Esophagus muscularis mucosa (tissue), 4 donors: ENCODE measurements at regions not wholly inside any gene's neighbourhood (a gene's known extent, or its start where the extent isn't known, plus 50 kb on each side); places are given as distances from the start of the nearest gene placed in this dataset.

Experiments
- DNase-seq: peaks from one replicate; pipeline ENCODE4 v3.0.0-alpha.2; 2017; ENCODE audit errors: extremely low spot score
- H3K27ac ChIP-seq, 4 donors: fragments of 200-600 bp; sonication (generic); replicated peaks in 1 of 4; 1 replicate in 3 of 4; 2 replicates in 1 of 4; pipeline ENCODE4 v1.5.1; 2016 to 2019; ENCODE audit warnings: mild to moderate bottlenecking in 1 of 4
- H3K27me3 ChIP-seq, 4 donors: fragments of 200-600 bp; sonication (generic); one replicate each; pipeline versions ENCODE4 v1.5.1 to v1.6.0; 2016 to 2019
- H3K36me3 ChIP-seq, 4 donors: fragments of 200-600 bp; sonication (generic); one replicate each; pipeline ENCODE4 v1.5.1; 2016 to 2019
- H3K4me1 ChIP-seq, 4 donors: fragments of 200-600 bp; sonication (generic); one replicate each; pipeline ENCODE4 v1.5.1; 2016 to 2019
- H3K4me3 ChIP-seq, 4 donors: fragments of 200-600 bp; sonication (generic); 1 replicate in 2 of 4; 2 replicates in 2 of 4; pipeline ENCODE4 v1.5.1; 2016 to 2019; ENCODE audit warnings: mild to moderate bottlenecking in 4 of 4, moderate library complexity in 1 of 4
- H3K9me3 ChIP-seq, 4 donors: fragments of 200-600 bp; sonication (generic); 1 replicate in 3 of 4; 2 replicates in 1 of 4; pipeline ENCODE4 v1.5.1; 2016 to 2019
- EP300 ChIP-seq: sonication (generic); formaldehyde crosslinking; IDR thresholded peaks from one replicate; pipeline ENCODE4 v1.6.1; 2017; ENCODE audit warnings: antibody characterized with exemption
- POLR2A ChIP-seq: fragments of 450-650 bp; IDR thresholded peaks from one replicate; pipeline ENCODE4 v1.6.1; 2017; ENCODE audit warnings: antibody characterized with exemption, moderate library complexity, mild to moderate bottlenecking, low read depth
- POLR2AphosphoS5 ChIP-seq, 2 donors: sonication (generic); formaldehyde crosslinking; IDR thresholded peaks; one replicate each; pipeline ENCODE4 v1.6.1; 2017; ENCODE audit warnings: antibody characterized with exemption in 2 of 2
- WGBS: methylation state at CpG from one replicate; pipeline ENCODE4 v1.1.5; 2018; 5-methylcytosine and 5-hydroxymethylcytosine counted together
- intact Hi-C: fragments of 100-400 bp; cut with DNase I; formaldehyde crosslinking; loops from one replicate; pipeline ENCODE4 v1.15.1; 2023
- TF ChIP-seq, protein P1 (sequence below), 3 experiments: fragments of 200-600 bp in 2 of 3; fragments of 450-650 bp in 1 of 3; sonication (generic) in 2 of 3; IDR thresholded peaks; one replicate each; pipeline ENCODE4 v1.5.1; 2017 to 2019; ENCODE audit warnings: antibody characterized with exemption in 3 of 3, mild to moderate bottlenecking in 2 of 3, moderate library complexity in 1 of 3

DNA sequence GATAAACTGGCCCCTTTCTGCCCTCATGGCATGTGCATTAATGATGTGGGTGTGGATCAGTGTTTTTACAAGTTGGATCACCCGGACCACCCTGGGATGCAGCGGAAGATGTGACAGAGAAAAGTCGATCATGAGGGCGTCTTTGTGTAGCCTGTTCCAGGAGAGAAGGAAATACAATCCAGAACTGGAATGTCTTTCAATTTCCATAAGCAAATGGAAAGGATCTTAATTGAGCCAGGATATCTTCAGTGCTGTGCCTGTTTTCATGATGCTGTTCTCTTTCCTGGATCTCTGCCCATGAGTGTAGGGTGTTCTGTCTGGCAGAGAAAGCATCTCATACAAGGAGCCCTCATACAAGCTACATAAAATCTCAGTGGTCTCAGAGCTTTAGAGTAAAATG, 481.4 kb downstream of the XYLT1 start:
- intact Hi-C loops: no loop called here
- Histone ChIP-seq H3K36me3 (no peaks in the 10 kb centered on the region), H3K4me1 (no peaks in the 10 kb centered on the region), H3K9me3 (no peaks in the 10 kb centered on the region), H3K27ac (no peak overlapping the region), H3K4me3 (no peak overlapping the region), H3K27me3 (peaks cover 0 to 16% (median 0%) of the 10 kb centered on the region in 4 donors)
- no peak for DNase-seq
- no peak for TF ChIP-seq EP300
- no peak for TF ChIP-seq POLR2A
- TF ChIP-seq POLR2AphosphoS5 (IDR thresholded peaks at IDR 0.05): no peak
- TF ChIP-seq, protein P1, sequence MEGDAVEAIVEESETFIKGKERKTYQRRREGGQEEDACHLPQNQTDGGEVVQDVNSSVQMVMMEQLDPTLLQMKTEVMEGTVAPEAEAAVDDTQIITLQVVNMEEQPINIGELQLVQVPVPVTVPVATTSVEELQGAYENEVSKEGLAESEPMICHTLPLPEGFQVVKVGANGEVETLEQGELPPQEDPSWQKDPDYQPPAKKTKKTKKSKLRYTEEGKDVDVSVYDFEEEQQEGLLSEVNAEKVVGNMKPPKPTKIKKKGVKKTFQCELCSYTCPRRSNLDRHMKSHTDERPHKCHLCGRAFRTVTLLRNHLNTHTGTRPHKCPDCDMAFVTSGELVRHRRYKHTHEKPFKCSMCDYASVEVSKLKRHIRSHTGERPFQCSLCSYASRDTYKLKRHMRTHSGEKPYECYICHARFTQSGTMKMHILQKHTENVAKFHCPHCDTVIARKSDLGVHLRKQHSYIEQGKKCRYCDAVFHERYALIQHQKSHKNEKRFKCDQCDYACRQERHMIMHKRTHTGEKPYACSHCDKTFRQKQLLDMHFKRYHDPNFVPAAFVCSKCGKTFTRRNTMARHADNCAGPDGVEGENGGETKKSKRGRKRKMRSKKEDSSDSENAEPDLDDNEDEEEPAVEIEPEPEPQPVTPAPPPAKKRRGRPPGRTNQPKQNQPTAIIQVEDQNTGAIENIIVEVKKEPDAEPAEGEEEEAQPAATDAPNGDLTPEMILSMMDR (IDR thresholded peaks at IDR 0.05): no peak
- WGBS: 75% methylated on average over 4 of the region's 4 CpGs

DNA sequence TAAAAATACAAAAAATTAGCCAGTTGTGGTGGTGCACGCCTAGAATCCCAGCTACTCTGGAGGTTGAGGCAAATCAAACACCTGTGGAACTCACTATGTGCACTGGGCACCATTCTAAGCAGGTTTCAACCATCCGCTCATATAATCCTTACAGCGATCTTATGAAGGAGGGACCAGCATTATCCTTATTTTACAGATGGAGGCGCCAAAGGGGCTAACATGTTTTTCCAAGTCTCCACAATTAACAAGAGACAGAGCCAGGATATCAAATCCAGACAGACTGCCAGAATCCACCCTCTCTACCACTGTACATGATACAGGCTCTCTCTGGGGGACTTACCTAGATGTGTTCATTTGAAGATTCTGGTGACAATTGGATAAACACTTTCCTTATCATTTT, 479.0 kb downstream of the XYLT1 start:
- no peaks in the 10 kb centered on the region for H3K9me3 ChIP-seq
- intact Hi-C loops: no loop called here
- H3K4me3 ChIP-seq: no peak overlapping the region
- WGBS: 89% methylated on average over 4 of the region's 4 CpGs
- H3K36me3 ChIP-seq: no peaks in the 10 kb centered on the region
- no peak for DNase-seq
- H3K27me3 ChIP-seq: peaks cover 0 to 10% (median 0%) of the 10 kb centered on the region in 4 donors
- H3K4me1 ChIP-seq: no peaks in the 10 kb centered on the region
- no peak overlapping the region for H3K27ac ChIP-seq
- TF ChIP-seq POLR2AphosphoS5 (IDR thresholded peaks at IDR 0.05) (no peak), POLR2A (no peak), EP300 (no peak)
- TF ChIP-seq, protein P1 (IDR thresholded peaks at IDR 0.05): no peak

DNA sequence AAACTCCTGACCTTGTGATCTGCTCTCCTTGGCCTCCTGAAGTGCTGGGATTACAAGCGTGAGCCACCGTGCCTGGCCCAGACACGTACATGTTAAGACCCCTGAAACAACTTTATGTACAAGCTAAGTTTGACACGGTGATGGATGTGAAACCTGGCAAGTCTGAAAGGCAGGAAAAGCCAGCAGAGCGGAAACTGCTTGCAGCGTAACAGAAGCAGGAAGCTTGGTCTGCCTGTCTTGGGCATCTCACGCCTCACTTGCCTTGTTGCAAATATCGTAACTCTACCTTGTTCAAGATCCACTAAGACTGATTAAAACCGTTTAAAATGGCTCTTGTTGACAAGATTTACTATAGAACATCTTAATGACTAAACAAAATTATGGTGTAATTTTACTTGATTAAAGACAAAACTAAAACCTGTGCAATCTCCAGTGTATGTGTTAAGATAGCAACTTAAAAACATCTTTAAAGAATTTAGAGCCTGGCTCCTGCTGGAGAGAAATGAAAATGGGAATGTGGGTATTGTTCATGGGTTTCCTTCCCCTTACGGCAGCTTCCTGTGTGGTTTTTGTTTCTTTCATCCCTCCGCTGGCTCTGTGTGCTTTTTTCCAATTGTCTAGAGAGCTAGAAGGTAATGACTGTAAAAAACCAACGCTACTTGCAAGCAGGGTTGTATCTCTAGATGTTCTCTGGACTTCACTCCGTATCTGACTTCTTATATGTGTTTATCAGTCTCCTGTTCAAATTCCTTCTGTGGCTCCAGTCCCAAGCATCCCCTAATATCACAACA, 477.6 kb downstream of the XYLT1 start:
- TF ChIP-seq POLR2AphosphoS5 (IDR thresholded peaks at IDR 0.05): no peak
- TF ChIP-seq, protein P1 (IDR thresholded peaks at IDR 0.05): no peak
- TF ChIP-seq POLR2A: no peak
- Histone ChIP-seq H3K4me1 (no peaks in the 10 kb centered on the region), H3K36me3 (no peaks in the 10 kb centered on the region), H3K27ac (no peak overlapping the region), H3K4me3 (no peak overlapping the region), H3K9me3 (no peaks in the 10 kb centered on the region), H3K27me3 (peaks cover 0 to 10% (median 0%) of the 10 kb centered on the region in 4 donors)
- DNase-seq: no peak
- WGBS: 41% methylated on average over 13 of the region's 13 CpGs
- intact Hi-C loops: no loop called here

DNA sequence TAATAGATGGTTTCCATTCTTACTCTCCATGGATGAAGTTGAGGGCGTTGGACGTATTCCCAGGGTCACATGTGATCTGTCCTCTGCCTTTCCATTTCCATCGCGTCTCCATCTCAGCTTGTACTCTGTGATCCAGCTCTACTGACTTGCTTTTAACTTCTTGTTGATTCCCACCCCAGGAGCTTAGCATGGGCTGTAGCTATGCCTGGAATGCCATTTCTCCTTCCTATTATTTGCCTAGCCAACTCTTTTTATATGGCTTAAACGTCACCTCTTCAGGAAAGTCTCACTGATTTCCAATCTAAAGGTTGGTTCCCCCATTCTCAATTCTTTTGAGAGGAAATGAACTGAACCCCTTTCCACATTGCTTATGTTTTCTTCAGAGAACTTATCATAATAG, 475.9 kb downstream of the XYLT1 start:
- peaks cover 0 to 10% (median 0%) of the 10 kb centered on the region in 4 donors for H3K27me3 ChIP-seq
- DNase-seq: no peak
- no peaks in the 10 kb centered on the region for H3K4me1 ChIP-seq
- WGBS: 90% methylated on average over 5 of the region's 5 CpGs
- intact Hi-C loops: no loop called here
- TF ChIP-seq, protein P1 (IDR thresholded peaks at IDR 0.05): no peak
- TF ChIP-seq POLR2A (no peak), POLR2AphosphoS5 (IDR thresholded peaks at IDR 0.05) (no peak), EP300 (no peak)
- no peak overlapping the region for H3K4me3 ChIP-seq
- no peaks in the 10 kb centered on the region for H3K9me3 ChIP-seq
- no peak overlapping the region for H3K27ac ChIP-seq
- H3K36me3 ChIP-seq: no peaks in the 10 kb centered on the region

DNA sequence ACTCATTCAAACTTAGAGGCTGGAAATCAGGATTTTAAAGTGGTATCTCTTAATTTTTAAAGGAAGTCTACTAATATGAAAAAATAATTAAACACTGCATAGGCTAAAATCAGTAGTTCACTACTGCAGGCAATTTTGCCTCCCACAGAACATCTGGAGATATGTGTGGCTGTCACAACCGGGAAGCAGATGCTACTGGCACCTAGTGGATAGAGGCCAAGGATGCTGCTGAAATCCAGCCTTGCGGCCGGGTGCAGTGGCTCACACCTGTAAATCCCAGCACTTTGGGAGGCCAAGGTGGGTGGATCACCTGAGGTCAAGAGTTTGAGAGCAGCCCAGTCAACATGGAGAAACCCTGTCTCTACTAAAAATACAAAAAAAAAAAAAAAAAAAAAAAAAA, 473.9 kb downstream of the XYLT1 start:
- TF ChIP-seq EP300 (no peak), POLR2AphosphoS5 (IDR thresholded peaks at IDR 0.05) (no peak), POLR2A (no peak)
- TF ChIP-seq, protein P1 (IDR thresholded peaks at IDR 0.05): no peak
- intact Hi-C loops: no loop called here
- Histone ChIP-seq H3K9me3 (no peaks in the 10 kb centered on the region), H3K4me1 (no peaks in the 10 kb centered on the region), H3K27me3 (peaks cover 0 to 10% (median 0%) of the 10 kb centered on the region in 4 donors), H3K36me3 (no peaks in the 10 kb centered on the region), H3K4me3 (no peak overlapping the region), H3K27ac (no peak overlapping the region)
- DNase-seq: no peak
- WGBS: 60% methylated on average over 3 of the region's 3 CpGs
